ENCODE measurements at regions not wholly inside any gene's neighbourhood (a gene's known extent, or its start where the extent isn't known, plus 50 kb on each side); places are given as distances from the start of the nearest gene placed in this dataset.

DNA sequence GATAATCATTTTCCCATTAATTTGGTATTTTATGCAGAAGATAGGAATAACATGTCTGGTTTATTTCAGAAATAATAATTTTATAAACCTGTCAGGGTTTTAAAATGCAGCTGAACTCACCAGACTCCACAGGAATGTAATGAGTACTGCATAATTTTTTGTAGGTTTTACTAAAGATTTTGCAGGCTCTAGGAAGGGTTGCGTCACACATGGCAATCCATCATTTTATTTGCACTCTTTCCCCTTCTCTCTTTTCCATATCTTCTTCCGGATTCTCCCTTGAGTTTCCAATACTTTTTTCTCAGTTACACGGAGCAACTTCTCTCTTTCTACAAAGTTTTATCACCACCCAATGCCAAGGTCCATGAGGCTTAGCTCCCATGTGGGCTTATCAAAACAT lies 234.7 kb downstream of the NFKBIZ start:
- no peaks in the 10 kb centered on the region for H3K79me2 ChIP-seq (ENCODE audit: insufficient read depth, low read length)
- 13% methylated on average over 3 of the region's 3 CpGs for WGBS (ENCODE audit: low lambda C conversion rate)
- FAIRE-seq (no peak), DNase-seq (ENCODE audit: low spot score) (no peak), ATAC-seq (no peak)
- H3K9ac ChIP-seq (ENCODE audit: insufficient read depth, low read depth, low read length): no peak overlapping the region
- H3K27me3 ChIP-seq (ENCODE audit: control insufficient read depth in 1 of 2, insufficient read depth in 2 of 2, low read length in 2 of 2): no peaks in the 10 kb centered on the region
- H3K4me2 ChIP-seq (ENCODE audit: low read depth, low read length): no peak overlapping the region
- TF ChIP-seq ZNF3 (CRISPR knock-in tag; IDR thresholded peaks at IDR 0.05) (no peak), ZNF614 (CRISPR knock-in tag; IDR thresholded peaks at IDR 0.05; ENCODE audit: borderline replicate concordance) (no peak), DNMT3B (CRISPR knock-in tag; conservative IDR thresholded peaks at IDR 0.05) (no peak), ZNF260 (CRISPR knock-in tag; IDR thresholded peaks at IDR 0.05; ENCODE audit: borderline replicate concordance, low read depth) (no peak), MLXIP (CRISPR knock-in tag; IDR thresholded peaks at IDR 0.05; ENCODE audit: borderline replicate concordance) (no peak), SIN3B (IDR thresholded peaks at IDR 0.05; ENCODE audit: low read length) (no peak), BORCS8-MEF2B (CRISPR knock-in tag; IDR thresholded peaks at IDR 0.05) (no peak)
- TF ChIP-seq, protein P1, sequence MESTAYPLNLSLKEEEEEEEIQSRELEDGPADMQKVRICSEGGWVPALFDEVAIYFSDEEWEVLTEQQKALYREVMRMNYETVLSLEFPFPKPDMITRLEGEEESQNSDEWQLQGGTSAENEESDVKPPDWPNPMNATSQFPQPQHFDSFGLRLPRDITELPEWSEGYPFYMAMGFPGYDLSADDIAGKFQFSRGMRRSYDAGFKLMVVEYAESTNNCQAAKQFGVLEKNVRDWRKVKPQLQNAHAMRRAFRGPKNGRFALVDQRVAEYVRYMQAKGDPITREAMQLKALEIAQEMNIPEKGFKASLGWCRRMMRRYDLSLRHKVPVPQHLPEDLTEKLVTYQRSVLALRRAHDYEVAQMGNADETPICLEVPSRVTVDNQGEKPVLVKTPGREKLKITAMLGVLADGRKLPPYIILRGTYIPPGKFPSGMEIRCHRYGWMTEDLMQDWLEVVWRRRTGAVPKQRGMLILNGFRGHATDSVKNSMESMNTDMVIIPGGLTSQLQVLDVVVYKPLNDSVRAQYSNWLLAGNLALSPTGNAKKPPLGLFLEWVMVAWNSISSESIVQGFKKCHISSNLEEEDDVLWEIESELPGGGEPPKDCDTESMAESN (CRISPR knock-in tag; conservative IDR thresholded peaks at IDR 0.05): no peak
- no peak overlapping the region for H3K27ac ChIP-seq (ENCODE audit: extremely low read length, insufficient read depth, low read length)
- intact Hi-C loops (cut with micrococcal nuclease; ENCODE audit: unreplicated experiment): no loop called here
- peaks cover 6% of the 10 kb centered on the region; the same call in 1 of the 2 replicates for H3K4me1 ChIP-seq (ENCODE audit: insufficient read depth, low read length)
- ChIA-PET POLR2A (no interaction called here), CTCF (ENCODE audit: low intra/inter-chr PET ratio, low total read pairs) (no interaction called here)
- BruUV-seq (replicated peaks): no TSS peak
- no peaks in the 10 kb centered on the region for H3K36me3 ChIP-seq (replicated peaks in 1 of 2; ENCODE audit: control insufficient read depth in 1 of 2, insufficient read depth in 2 of 2, low read length in 2 of 2)
- no peak overlapping the region for H3K4me3 ChIP-seq (replicated peaks in 1 of 3; ENCODE audit: insufficient read depth in 1 of 3, low read depth in 2 of 3, low read length in 3 of 3)
- no peaks in the 10 kb centered on the region for H4K20me1 ChIP-seq (ENCODE audit: insufficient read depth, low read length)
- H2AFZ ChIP-seq (ENCODE audit: low read length): no peak overlapping the region
- H3K9me3 ChIP-seq (ENCODE audit: low read length): no peaks in the 10 kb centered on the region
- in situ Hi-C loops (cut with HindIII; ENCODE audit: extremely low pct_ligation_motif_present, low pct_unique_long_range_greater_than_20kb): no loop called here
